Cardiac fibroblast (primary cell): ENCODE measurements at regions not wholly inside any gene's neighbourhood (a gene's known extent, or its start where the extent isn't known, plus 50 kb on each side); places are given as distances from the start of the nearest gene placed in this dataset.

Source experiments
- DNase-seq, 2 donors: peaks; one replicate each; pipeline versions ENCODE4 v3.0.0 to v3.0.0-alpha.2; 2010; ENCODE audit warnings: low read depth in 2 of 2
- H3K4me3 ChIP-seq, 2 donors: replicated peaks in 1 of 2; 1 replicate in 1 of 2; 2 replicates in 1 of 2; pipeline ENCODE4 v1.5.1; 2011; ENCODE audit warnings: low read depth in 2 of 2, low read length in 2 of 2, mild to moderate bottlenecking in 2 of 2, moderate library complexity in 1 of 2
- CTCF ChIP-seq: IDR thresholded peaks from one replicate; pipeline ENCODE4 v1.5.1; 2011; ENCODE audit warnings: low read depth, mild to moderate bottlenecking, low read length, inconsistent platforms

GRCh38 chr10:24096281-24096680 is 112.7 kb upstream of the KIAA1217 start:
- no peak overlapping the region for H3K4me3 ChIP-seq
- DNase-seq = no peak
- TF ChIP-seq CTCF = no peak

DNA sequence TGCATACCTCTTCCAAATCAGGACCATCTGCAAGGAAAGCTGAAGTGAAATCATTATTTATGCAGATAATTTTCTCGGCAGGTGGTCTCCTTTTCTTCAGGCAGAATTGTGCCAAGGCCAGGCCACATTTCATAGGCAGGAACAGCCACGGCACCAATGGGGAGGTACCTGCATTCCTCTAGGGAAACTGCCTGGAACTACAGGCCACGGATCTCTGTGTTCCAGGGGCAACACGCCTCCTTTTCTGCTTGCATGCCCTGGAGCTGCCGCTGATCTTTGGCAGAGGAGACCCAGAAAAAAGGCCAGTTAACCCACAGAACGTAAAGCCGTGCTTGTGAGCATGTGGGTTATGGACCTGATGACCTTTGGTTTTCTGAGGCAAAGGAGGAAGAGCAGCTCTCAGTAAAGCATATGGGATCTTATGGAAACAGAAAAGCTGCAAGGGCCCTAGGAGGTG is 111.2 kb upstream of the KIAA1217 start:
- no peak for DNase-seq
- TF ChIP-seq CTCF = no peak
- no peak overlapping the region for H3K4me3 ChIP-seq

GRCh38 chr10:24104895-24105294 is 104.0 kb upstream of the KIAA1217 start:
- DNase-seq = no peak
- H3K4me3 ChIP-seq = no peak overlapping the region
- no peak for TF ChIP-seq CTCF

- TF ChIP-seq CTCF = no peak
- no peak for DNase-seq
- H3K4me3 ChIP-seq = no peak overlapping the region
Measured at GRCh38 chr10:24113901-24114300, 95.0 kb upstream of the KIAA1217 start.

- DNase-seq = no peak
- TF ChIP-seq CTCF = no peak
Measured at GRCh38 chr10:24114556-24114955, 94.4 kb upstream of the KIAA1217 start.

GRCh38 chr10:24115403-24115802 is 93.5 kb upstream of the KIAA1217 start:
- H3K4me3 ChIP-seq = no peak overlapping the region
- no peak for DNase-seq
- TF ChIP-seq CTCF = no peak

More at GRCh38 chr10:24114556-24114955, 94.4 kb upstream of the KIAA1217 start:
- no peak overlapping the region for H3K4me3 ChIP-seq

GRCh38 chr10:24118246-24118645 is 90.7 kb upstream of the KIAA1217 start:
- DNase-seq = no peak
- TF ChIP-seq CTCF = no peak
- H3K4me3 ChIP-seq = no peak overlapping the region
